ENCODE measurements at regions not wholly inside any gene's neighbourhood (a gene's known extent, or its start where the extent isn't known, plus 50 kb on each side); places are given as distances from the start of the nearest gene placed in this dataset.

GRCh38 chr2:228644199-228644598 is 462.7 kb upstream of the SPHKAP start:
- TF ChIP-seq CTCF (IDR thresholded peaks at IDR 0.05) (no peak), POLR2AphosphoS5 (IDR thresholded peaks at IDR 0.05; ENCODE audit: insufficient read depth in 1 of 2, low read depth in 1 of 2) (no peak)

Data from vagina (tissue), 2 donors.